IPS DF 19.7 (cell line): ENCODE measurements at regions not wholly inside any gene's neighbourhood (a gene's known extent, or its start where the extent isn't known, plus 50 kb on each side); places are given as distances from the start of the nearest gene placed in this dataset.
"Not testable (repeated sequence)": the region's sequence is repeated elsewhere in the genome, so short reads cannot be mapped to it uniquely, and the experiment has no call there.

ENCODE experiments used
- DNase-seq: peaks from one replicate; pipeline ENCODE4 v3.0.0-alpha.2; 2013; ENCODE audit warnings: low read depth, low spot score

DNA sequence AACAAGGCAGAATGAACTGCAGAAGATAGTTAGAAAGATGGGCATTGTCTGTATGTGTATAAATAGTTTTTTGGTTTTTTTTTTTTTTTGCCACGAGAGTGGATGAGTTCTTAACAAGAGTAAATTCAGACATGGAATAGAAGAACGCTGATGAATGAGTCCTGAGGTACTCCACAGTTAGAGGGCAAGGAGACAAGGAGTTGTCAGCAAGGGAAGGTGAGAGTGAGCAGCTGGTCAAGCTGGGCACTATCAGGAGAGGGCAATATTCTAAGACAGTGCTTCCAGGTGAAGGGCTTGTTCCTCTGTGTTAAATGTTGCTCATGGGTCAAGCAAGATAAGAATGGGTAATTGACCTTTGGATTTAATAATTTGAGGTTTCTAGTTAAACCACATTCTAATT lies 138.6 kb upstream of the FAM78B start:
- DNase-seq: no peak

- no peak for DNase-seq
These were observed 140.7 kb upstream of the FAM78B start for GRCh38 chr1:166307261-166308188.

DNA sequence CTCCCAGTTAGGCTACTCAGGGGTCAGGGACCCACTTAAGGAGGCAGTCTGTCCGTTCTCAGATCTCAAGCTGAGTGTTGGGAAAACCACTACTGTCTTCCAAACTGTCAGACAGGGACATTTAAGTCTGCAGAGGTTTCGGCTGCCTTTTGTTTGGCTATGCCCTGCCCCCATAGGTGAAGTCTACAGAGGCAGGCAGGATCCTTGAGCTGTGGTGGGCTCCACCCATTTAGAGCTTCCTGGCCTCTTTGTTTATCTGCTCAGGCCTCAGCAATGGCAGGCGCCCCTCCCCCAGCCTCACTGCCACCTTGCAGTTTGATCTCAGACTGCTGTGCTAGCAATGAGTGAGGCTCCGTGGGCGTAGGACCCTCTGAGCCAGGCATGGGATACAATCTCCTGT lies 149.5 kb upstream of the FAM78B start:
- DNase-seq: not testable (repeated sequence)

- no peak for DNase-seq
These were observed 155.7 kb upstream of the FAM78B start for GRCh38 chr1:166322470-166322869.

- DNase-seq: no peak
These were observed 161.1 kb upstream of the FAM78B start for GRCh38 chr1:166327886-166328285.

DNA sequence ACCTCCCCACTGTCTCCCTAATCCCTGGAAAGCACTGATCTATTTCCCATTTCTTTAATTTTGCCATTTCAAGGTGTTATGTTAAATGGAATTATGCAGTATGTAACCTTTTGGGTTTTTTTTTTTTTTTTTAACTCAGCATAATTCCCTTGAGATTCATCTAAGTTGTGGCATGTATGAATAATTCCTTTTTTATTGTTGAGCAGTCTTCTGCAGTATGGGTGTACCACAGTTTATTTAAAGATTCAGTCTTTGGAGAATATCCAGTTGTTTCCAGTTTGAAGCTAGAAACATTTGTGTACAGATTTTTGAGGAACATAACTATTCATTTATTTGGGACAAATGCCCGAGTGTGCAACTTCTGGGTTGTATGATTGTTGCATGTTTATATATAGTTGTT lies 162.2 kb upstream of the FAM78B start:
- DNase-seq: no peak

GRCh38 chr1:166330096-166330495 lies 163.3 kb upstream of the FAM78B start:
- DNase-seq: no peak

GRCh38 chr1:166338105-166338504 lies 171.3 kb upstream of the FAM78B start:
- DNase-seq: no peak

DNA sequence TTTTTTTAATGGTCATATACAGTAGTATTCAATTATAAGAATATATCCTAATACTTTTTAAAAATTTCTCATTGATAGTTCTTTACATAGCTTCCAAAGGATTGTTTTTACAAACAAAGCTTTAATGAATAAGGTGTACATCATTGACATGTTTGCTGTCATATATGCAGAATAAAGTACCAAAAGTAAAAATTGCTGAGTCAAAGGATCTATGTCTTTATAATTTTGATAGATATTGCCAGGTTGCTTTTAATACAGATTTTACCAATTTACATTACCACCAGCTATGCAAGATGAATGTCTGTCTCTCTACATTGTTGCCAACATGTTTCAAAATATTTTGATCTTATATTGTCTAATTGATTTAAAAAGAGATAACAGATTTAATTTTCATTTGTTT lies 173.9 kb upstream of the FAM78B start:
- no peak for DNase-seq

GRCh38 chr1:166343276-166343675 lies 176.5 kb upstream of the FAM78B start:
- no peak for DNase-seq

DNA sequence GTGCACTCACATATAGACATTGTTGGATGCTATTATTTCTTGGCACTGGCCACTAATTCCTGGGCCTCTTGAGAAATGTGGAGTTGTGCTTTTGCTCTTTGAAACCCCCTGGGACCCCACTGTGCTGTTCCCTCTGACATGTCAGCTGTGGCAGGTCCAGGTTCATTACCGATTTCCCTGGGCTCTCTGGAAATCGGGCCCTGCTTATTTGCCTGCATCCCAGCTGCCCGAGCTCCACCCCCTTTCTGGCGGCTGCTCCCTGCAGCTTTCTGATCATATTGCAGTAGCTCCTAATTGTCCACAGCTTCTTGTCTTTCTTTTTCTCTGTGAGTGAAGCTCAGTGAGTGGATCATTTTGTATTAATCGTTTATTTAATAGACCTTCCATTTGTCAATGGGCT lies 183.7 kb upstream of the FAM78B start:
- DNase-seq: no peak

DNA sequence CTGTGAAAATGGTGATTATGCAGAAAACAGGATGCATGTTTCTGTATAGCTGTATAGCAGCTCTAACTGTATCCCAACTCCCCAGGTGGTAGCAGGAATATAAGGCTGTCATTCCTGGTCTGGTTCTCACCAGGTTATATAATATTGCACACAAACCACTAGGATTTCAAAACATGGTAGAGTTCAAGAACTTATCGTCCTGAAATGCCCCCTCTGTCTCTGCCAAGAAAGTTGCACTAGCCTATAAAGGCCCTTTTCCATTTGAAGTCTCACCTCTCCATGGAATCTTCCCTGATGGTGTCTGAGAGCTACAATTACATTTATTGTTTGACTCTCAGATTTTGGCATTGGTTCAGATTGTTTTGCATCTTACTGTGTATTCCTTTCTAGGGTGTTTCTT lies 184.9 kb upstream of the FAM78B start:
- DNase-seq: no peak

- no peak for DNase-seq
These were observed 186.4 kb upstream of the FAM78B start for GRCh38 chr1:166353213-166353612.

- peak; percentile 20 for DNase-seq
These were observed 187.6 kb upstream of the FAM78B start for GRCh38 chr1:166354406-166354805.

DNA sequence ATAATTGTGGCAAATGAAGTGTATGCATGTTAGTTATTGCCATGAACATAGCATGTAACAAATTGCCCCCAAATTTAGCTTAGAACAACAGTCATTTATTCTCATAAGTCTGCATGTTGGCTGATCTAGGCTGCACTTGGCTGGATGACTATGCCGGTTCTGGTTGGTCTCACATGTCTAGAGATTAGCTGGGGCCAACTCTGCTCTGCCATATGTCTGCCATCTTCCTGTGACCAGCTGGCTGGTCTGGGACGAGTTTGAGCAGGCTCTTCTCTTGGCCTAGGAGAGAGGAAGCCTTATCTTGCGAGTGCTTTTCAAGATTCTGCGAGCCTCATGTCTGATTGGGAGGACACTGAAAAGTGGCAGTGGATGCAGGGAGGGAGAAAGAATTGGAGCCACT lies 198.3 kb upstream of the FAM78B start:
- DNase-seq: no peak

- DNase-seq: no peak
These were observed 201.2 kb upstream of the FAM78B start for GRCh38 chr1:166368030-166368429.

- DNase-seq: no peak
These were observed 211.1 kb upstream of the FAM78B start for GRCh38 chr1:166377896-166378295.

- DNase-seq: no peak
These were observed 212.0 kb upstream of the FAM78B start for GRCh38 chr1:166378805-166379204.

GRCh38 chr1:166379447-166379846 lies 212.6 kb upstream of the FAM78B start:
- no peak for DNase-seq

GRCh38 chr1:166383137-166383536 lies 216.3 kb upstream of the FAM78B start:
- peak; percentile 23 for DNase-seq

DNA sequence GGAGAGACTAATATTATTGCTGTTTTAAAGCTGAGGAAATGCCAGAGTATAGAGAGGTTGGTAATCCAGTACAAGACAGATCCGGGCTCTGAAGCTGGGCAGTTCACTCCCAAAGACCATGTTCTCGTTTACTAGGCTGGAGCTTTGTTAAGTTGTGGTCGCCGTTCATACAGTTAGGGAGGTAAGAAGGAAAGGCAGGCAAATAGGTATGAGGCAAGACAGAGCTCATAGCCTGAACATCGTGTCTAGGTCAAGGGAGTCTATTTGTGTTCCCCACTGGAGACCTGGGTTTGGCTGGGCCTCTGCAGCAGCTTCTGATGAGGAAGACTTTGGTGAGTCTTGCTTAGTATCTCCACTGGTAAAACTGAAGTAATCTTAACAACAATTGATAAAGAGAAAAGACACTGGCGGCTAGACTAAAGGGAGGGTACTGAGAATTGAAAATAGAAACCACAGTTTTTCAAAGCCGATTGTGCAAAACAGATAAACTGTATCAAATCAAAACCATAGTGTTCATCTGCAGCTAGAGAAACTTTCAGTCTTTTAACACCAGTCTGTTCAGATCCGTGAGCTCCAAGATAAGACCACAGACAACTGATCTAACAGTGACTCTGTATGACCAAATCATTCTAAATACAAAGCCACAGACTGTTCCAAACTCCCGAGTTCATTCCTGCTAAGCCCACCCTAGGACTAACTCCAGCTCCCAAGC lies 217.0 kb upstream of the FAM78B start:
- no peak for DNase-seq

DNA sequence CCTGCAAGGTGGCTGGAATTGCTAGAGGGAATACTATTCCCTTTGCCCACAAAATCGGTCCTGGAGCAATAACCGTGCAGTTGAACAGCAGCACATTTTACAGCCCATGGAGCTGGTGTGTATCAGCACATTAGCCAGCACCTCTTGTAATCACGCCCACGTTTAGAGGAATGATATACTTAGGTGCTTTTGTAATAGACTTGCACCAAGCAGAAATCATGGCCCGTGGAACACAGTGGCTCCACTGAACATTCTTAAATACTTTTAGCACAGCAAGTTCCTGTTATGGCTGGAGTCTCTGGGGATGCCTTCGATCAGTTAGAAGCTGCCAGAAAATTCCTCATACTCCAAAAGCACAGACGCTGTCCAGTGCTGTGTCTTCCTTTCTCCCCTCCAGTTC lies 218.1 kb upstream of the FAM78B start:
- DNase-seq: no peak
